ENCODE measurements at regions not wholly inside any gene's neighbourhood (a gene's known extent, or its start where the extent isn't known, plus 50 kb on each side); places are given as distances from the start of the nearest gene placed in this dataset.

- no peak for TF ChIP-seq CTCF (IDR thresholded peaks at IDR 0.05; ENCODE audit: insufficient read depth, low read depth, low read length)
- TF ChIP-seq EZH2 (IDR thresholded peaks at IDR 0.05; ENCODE audit: insufficient read depth, low read length) = no peak
Measured at GRCh38 chr11:27949951-27950738, 157.8 kb downstream of the KIF18A start.

Measured in astrocyte (in vitro differentiated cells and primary cell).